Neutrophil (primary cell): ENCODE measurements at regions not wholly inside any gene's neighbourhood (a gene's known extent, or its start where the extent isn't known, plus 50 kb on each side); places are given as distances from the start of the nearest gene placed in this dataset.

Source experiments
- H3K27ac ChIP-seq: fragments of 200-600 bp; sonication (generic); 2 replicates; pipeline ENCODE4 v1.5.1; 2016; ENCODE audit warnings: mild to moderate bottlenecking, moderate library complexity
- H3K27me3 ChIP-seq: fragments of 200-600 bp; sonication (generic); 2 replicates; pipeline ENCODE4 v1.6.0; 2016; ENCODE audit warnings: mild to moderate bottlenecking
- H3K36me3 ChIP-seq: fragments of 200-600 bp; sonication (generic); 2 replicates; pipeline ENCODE4 v1.5.1; 2017
- H3K4me1 ChIP-seq, 2 experiments: fragments of 200-600 bp in 1 of 2; sonication (generic) in 1 of 2; 1 replicate in 1 of 2; 2 replicates in 1 of 2; pipeline versions ENCODE4 v1.5.1 to v1.6.1; 2013 to 2016; ENCODE audit warnings: low read depth in 1 of 2, low read length in 1 of 2, mild to moderate bottlenecking in 1 of 2, moderate library complexity in 1 of 2; ENCODE audit not compliant: control insufficient read depth in 1 of 2, insufficient read depth in 1 of 2
- H3K4me3 ChIP-seq, 2 experiments: fragments of 200-600 bp in 1 of 2; sonication (generic) in 1 of 2; 1 replicate in 1 of 2; 2 replicates in 1 of 2; pipeline ENCODE4 v1.5.1; 2013 to 2016; ENCODE audit warnings: low read depth in 1 of 2, low read length in 1 of 2, mild to moderate bottlenecking in 1 of 2, moderate library complexity in 1 of 2
- H3K9me3 ChIP-seq: fragments of 200-600 bp; sonication (generic); 2 replicates; pipeline ENCODE4 v1.5.1; 2016
- CTCF ChIP-seq: fragments of 200-600 bp; sonication (generic); IDR thresholded peaks from 2 replicates; pipeline ENCODE4 v1.5.1; 2016; ENCODE audit warnings: antibody characterized with exemption

GRCh38 chr9:119036969-119037368 lies 332.3 kb downstream of the BRINP1 start:
- no peaks in the 10 kb centered on the region for H3K36me3 ChIP-seq
- no peak for TF ChIP-seq CTCF

GRCh38 chr9:119043996-119044395 lies 325.2 kb downstream of the BRINP1 start:
- Histone ChIP-seq H3K4me3 (no peak overlapping the region), H3K36me3 (no peaks in the 10 kb centered on the region), H3K27me3 (no peaks in the 10 kb centered on the region), H3K27ac (no peak overlapping the region), H3K9me3 (no peaks in the 10 kb centered on the region), H3K4me1 (no peaks in the 10 kb centered on the region)
- TF ChIP-seq CTCF: no peak

More at GRCh38 chr9:119036969-119037368, 332.3 kb downstream of the BRINP1 start:
- Histone ChIP-seq H3K27me3 (no peaks in the 10 kb centered on the region), H3K27ac (no peak overlapping the region), H3K4me1 (no peaks in the 10 kb centered on the region), H3K9me3 (no peaks in the 10 kb centered on the region), H3K4me3 (no peak overlapping the region)

- TF ChIP-seq CTCF: no peak
- no peak overlapping the region for H3K27ac ChIP-seq
Measured at GRCh38 chr9:119044806-119045205, 324.4 kb downstream of the BRINP1 start.

GRCh38 chr9:119047513-119048307 lies 321.5 kb downstream of the BRINP1 start:
- Histone ChIP-seq H3K36me3 (no peaks in the 10 kb centered on the region), H3K9me3 (no peaks in the 10 kb centered on the region), H3K27ac (no peak overlapping the region), H3K4me3 (no peak overlapping the region), H3K4me1 (no peaks in the 10 kb centered on the region), H3K27me3 (no peaks in the 10 kb centered on the region)
- no peak for TF ChIP-seq CTCF

More at GRCh38 chr9:119044806-119045205, 324.4 kb downstream of the BRINP1 start:
- no peaks in the 10 kb centered on the region for H3K27me3 ChIP-seq
- H3K4me1 ChIP-seq: no peaks in the 10 kb centered on the region
- no peaks in the 10 kb centered on the region for H3K36me3 ChIP-seq
- no peaks in the 10 kb centered on the region for H3K9me3 ChIP-seq
- H3K4me3 ChIP-seq: no peak overlapping the region

- Histone ChIP-seq H3K4me1 (no peaks in the 10 kb centered on the region), H3K9me3 (no peaks in the 10 kb centered on the region), H3K27ac (no peak overlapping the region)
Measured at GRCh38 chr9:119050281-119050680, 319.0 kb downstream of the BRINP1 start.

More at GRCh38 chr9:119050281-119050680, 319.0 kb downstream of the BRINP1 start:
- no peak overlapping the region for H3K4me3 ChIP-seq
- no peaks in the 10 kb centered on the region for H3K36me3 ChIP-seq
- TF ChIP-seq CTCF: no peak
- H3K27me3 ChIP-seq: no peaks in the 10 kb centered on the region
